Dendritic cell treated with granulocyte-macrophage colony-stimulating factor and Interleukin-4, amounts not matched to agents 40 ng/mL and 50 ng/mL, for 4 days (primary cell): ENCODE measurements at regions not wholly inside any gene's neighbourhood (a gene's known extent, or its start where the extent isn't known, plus 50 kb on each side); places are given as distances from the start of the nearest gene placed in this dataset.

Experiments used
- H3K27ac Mint-ChIP-seq: one replicate; pipeline ENCODE4 v1.8.0; 2022; ENCODE audit warnings: mild to moderate bottlenecking, mixed read lengths
- H3K27me3 Mint-ChIP-seq: one replicate; pipeline ENCODE4 v1.8.0; 2022; ENCODE audit warnings: mild to moderate bottlenecking, mixed read lengths
- H3K36me3 Mint-ChIP-seq: one replicate; pipeline ENCODE4 v1.8.0; 2022; ENCODE audit warnings: low read depth, mixed read lengths
- H3K4me1 Mint-ChIP-seq: one replicate; pipeline ENCODE4 v1.8.0; 2022; ENCODE audit warnings: low read depth, mixed read lengths
- H3K4me3 Mint-ChIP-seq: one replicate; pipeline ENCODE4 v1.8.0; 2022; ENCODE audit warnings: mild to moderate bottlenecking, moderate library complexity, mixed read lengths
- H3K9me3 Mint-ChIP-seq: one replicate; pipeline ENCODE4 v1.8.0; 2022; ENCODE audit warnings: mixed read lengths
- intact Hi-C: fragments of 100-400 bp; cut with micrococcal nuclease; formaldehyde crosslinking; loops from one replicate; pipeline ENCODE4 v1.15.0; 2022

- Mint-ChIP-seq H3K27me3 (no peaks in the 10 kb centered on the region), H3K4me3 (no peak overlapping the region), H3K27ac (no peak overlapping the region)
These were observed 75.3 kb downstream of the TMEM18 start for GRCh38 chr2:601806-602455.

GRCh38 chr2:601387-601698 is 75.9 kb downstream of the TMEM18 start:
- intact Hi-C loops: no loop called here
- H3K27me3 Mint-ChIP-seq: no peaks in the 10 kb centered on the region
- no peaks in the 10 kb centered on the region for H3K36me3 Mint-ChIP-seq
- H3K4me3 Mint-ChIP-seq: no peak overlapping the region
- no peaks in the 10 kb centered on the region for H3K4me1 Mint-ChIP-seq
- H3K27ac Mint-ChIP-seq: no peak overlapping the region
- no peaks in the 10 kb centered on the region for H3K9me3 Mint-ChIP-seq

More at GRCh38 chr2:601806-602455, 75.3 kb downstream of the TMEM18 start:
- no peaks in the 10 kb centered on the region for H3K9me3 Mint-ChIP-seq
- intact Hi-C loops: no loop called here
- H3K4me1 Mint-ChIP-seq: no peaks in the 10 kb centered on the region
- H3K36me3 Mint-ChIP-seq: no peaks in the 10 kb centered on the region

GRCh38 chr2:600542-601386 is 76.4 kb downstream of the TMEM18 start:
- Mint-ChIP-seq H3K27ac (no peak overlapping the region), H3K4me3 (no peak overlapping the region), H3K9me3 (no peaks in the 10 kb centered on the region), H3K27me3 (no peaks in the 10 kb centered on the region), H3K36me3 (no peaks in the 10 kb centered on the region), H3K4me1 (no peaks in the 10 kb centered on the region)
- intact Hi-C loops: no loop called here

- H3K27ac Mint-ChIP-seq: no peak overlapping the region
- H3K4me3 Mint-ChIP-seq: no peak overlapping the region
- no peaks in the 10 kb centered on the region for H3K4me1 Mint-ChIP-seq
- no peaks in the 10 kb centered on the region for H3K36me3 Mint-ChIP-seq
- H3K27me3 Mint-ChIP-seq: no peaks in the 10 kb centered on the region
- H3K9me3 Mint-ChIP-seq: no peaks in the 10 kb centered on the region
- intact Hi-C loops: no loop called here
These were observed 77.6 kb downstream of the TMEM18 start for GRCh38 chr2:599601-600000.

GRCh38 chr2:598058-598802 is 79.0 kb downstream of the TMEM18 start:
- intact Hi-C loops: no loop called here
- no peak overlapping the region for H3K4me3 Mint-ChIP-seq
- no peak overlapping the region for H3K27ac Mint-ChIP-seq
- no peaks in the 10 kb centered on the region for H3K9me3 Mint-ChIP-seq
- H3K4me1 Mint-ChIP-seq: no peaks in the 10 kb centered on the region
- H3K36me3 Mint-ChIP-seq: no peaks in the 10 kb centered on the region
- no peaks in the 10 kb centered on the region for H3K27me3 Mint-ChIP-seq

- no peak overlapping the region for H3K27ac Mint-ChIP-seq
- H3K27me3 Mint-ChIP-seq: no peaks in the 10 kb centered on the region
- H3K9me3 Mint-ChIP-seq: no peaks in the 10 kb centered on the region
- intact Hi-C loops: no loop called here
- no peaks in the 10 kb centered on the region for H3K36me3 Mint-ChIP-seq
- H3K4me3 Mint-ChIP-seq: no peak overlapping the region
- H3K4me1 Mint-ChIP-seq: no peaks in the 10 kb centered on the region
These were observed 81.2 kb downstream of the TMEM18 start for GRCh38 chr2:595831-596592.

GRCh38 chr2:595141-595815 is 81.9 kb downstream of the TMEM18 start:
- Mint-ChIP-seq H3K9me3 (no peaks in the 10 kb centered on the region), H3K4me3 (no peak overlapping the region), H3K27me3 (no peaks in the 10 kb centered on the region), H3K4me1 (no peaks in the 10 kb centered on the region), H3K27ac (no peak overlapping the region), H3K36me3 (no peaks in the 10 kb centered on the region)
- intact Hi-C loops: no loop called here

GRCh38 chr2:594297-594949 is 82.8 kb downstream of the TMEM18 start:
- H3K9me3 Mint-ChIP-seq: no peaks in the 10 kb centered on the region
- H3K27ac Mint-ChIP-seq: no peak overlapping the region
- no peaks in the 10 kb centered on the region for H3K36me3 Mint-ChIP-seq
- intact Hi-C loops: no loop called here
- no peaks in the 10 kb centered on the region for H3K4me1 Mint-ChIP-seq
- no peaks in the 10 kb centered on the region for H3K27me3 Mint-ChIP-seq
- H3K4me3 Mint-ChIP-seq: no peak overlapping the region

GRCh38 chr2:593356-594026 is 83.7 kb downstream of the TMEM18 start:
- H3K4me3 Mint-ChIP-seq: no peak overlapping the region
- intact Hi-C loops: no loop called here
- no peak overlapping the region for H3K27ac Mint-ChIP-seq
- no peaks in the 10 kb centered on the region for H3K27me3 Mint-ChIP-seq
- H3K4me1 Mint-ChIP-seq: no peaks in the 10 kb centered on the region
- H3K9me3 Mint-ChIP-seq: no peaks in the 10 kb centered on the region
- H3K36me3 Mint-ChIP-seq: no peaks in the 10 kb centered on the region

- Mint-ChIP-seq H3K27me3 (no peaks in the 10 kb centered on the region), H3K4me1 (no peaks in the 10 kb centered on the region), H3K4me3 (no peak overlapping the region), H3K36me3 (no peaks in the 10 kb centered on the region), H3K9me3 (no peaks in the 10 kb centered on the region), H3K27ac (no peak overlapping the region)
- intact Hi-C loops: no loop called here
These were observed 84.5 kb downstream of the TMEM18 start for GRCh38 chr2:592737-593136.

GRCh38 chr2:590214-591175 is 86.7 kb downstream of the TMEM18 start:
- H3K9me3 Mint-ChIP-seq: no peaks in the 10 kb centered on the region
- no peaks in the 10 kb centered on the region for H3K36me3 Mint-ChIP-seq
- H3K27ac Mint-ChIP-seq: no peak overlapping the region
- H3K4me3 Mint-ChIP-seq: no peak overlapping the region
- H3K27me3 Mint-ChIP-seq: peaks cover under 1% of the 10 kb centered on the region
- intact Hi-C loops: no loop called here
- no peaks in the 10 kb centered on the region for H3K4me1 Mint-ChIP-seq
